Lower leg skin (tissue), 3 donors: ENCODE measurements at regions not wholly inside any gene's neighbourhood (a gene's known extent, or its start where the extent isn't known, plus 50 kb on each side); places are given as distances from the start of the nearest gene placed in this dataset.

Experiments used
- POLR2A ChIP-seq, 2 donors: fragments of 450-650 bp; IDR thresholded peaks; one replicate each; pipeline ENCODE4 v1.6.1; 2016 to 2017; ENCODE audit warnings: antibody characterized with exemption in 2 of 2, mild to moderate bottlenecking in 1 of 2, moderate library complexity in 1 of 2
- TF ChIP-seq, protein P1 (sequence below), 3 donors: fragments of 450-650 bp; IDR thresholded peaks; one replicate each; pipeline ENCODE4 v1.5.1; 2016; ENCODE audit warnings: antibody characterized with exemption in 3 of 3, mild to moderate bottlenecking in 3 of 3, moderate library complexity in 2 of 3

DNA sequence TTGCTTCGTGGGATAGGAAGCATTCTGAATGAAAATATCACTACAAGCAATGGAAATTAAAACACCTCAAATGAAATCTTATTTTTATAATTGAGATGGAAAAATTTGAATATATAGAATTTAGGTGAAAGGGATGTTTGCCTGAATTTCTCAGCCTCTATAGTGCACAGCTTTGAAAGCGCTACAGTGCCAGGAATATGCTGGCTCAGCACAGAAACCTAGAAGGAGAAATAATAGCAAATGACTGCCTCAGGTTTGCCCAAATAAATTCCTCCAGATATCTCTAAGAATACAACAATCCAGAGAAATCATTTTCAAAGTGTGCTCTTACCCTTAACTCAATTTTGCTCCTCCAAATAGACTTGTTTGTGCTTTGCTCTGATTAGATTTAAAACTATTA, 141.1 kb upstream of the ZNF385D start:
- no peak for TF ChIP-seq POLR2A (IDR thresholded peaks at IDR 0.05)
- TF ChIP-seq, protein P1, sequence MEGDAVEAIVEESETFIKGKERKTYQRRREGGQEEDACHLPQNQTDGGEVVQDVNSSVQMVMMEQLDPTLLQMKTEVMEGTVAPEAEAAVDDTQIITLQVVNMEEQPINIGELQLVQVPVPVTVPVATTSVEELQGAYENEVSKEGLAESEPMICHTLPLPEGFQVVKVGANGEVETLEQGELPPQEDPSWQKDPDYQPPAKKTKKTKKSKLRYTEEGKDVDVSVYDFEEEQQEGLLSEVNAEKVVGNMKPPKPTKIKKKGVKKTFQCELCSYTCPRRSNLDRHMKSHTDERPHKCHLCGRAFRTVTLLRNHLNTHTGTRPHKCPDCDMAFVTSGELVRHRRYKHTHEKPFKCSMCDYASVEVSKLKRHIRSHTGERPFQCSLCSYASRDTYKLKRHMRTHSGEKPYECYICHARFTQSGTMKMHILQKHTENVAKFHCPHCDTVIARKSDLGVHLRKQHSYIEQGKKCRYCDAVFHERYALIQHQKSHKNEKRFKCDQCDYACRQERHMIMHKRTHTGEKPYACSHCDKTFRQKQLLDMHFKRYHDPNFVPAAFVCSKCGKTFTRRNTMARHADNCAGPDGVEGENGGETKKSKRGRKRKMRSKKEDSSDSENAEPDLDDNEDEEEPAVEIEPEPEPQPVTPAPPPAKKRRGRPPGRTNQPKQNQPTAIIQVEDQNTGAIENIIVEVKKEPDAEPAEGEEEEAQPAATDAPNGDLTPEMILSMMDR (IDR thresholded peaks at IDR 0.05): no peak
